ENCODE measurements at regions not wholly inside any gene's neighbourhood (a gene's known extent, or its start where the extent isn't known, plus 50 kb on each side); places are given as distances from the start of the nearest gene placed in this dataset.

- Mint-ChIP-seq H3K36me3 (ENCODE audit: low read depth) (no peaks in the 10 kb centered on the region), H3K27ac (no peak overlapping the region), H3K4me3 (no peak overlapping the region), H3K27me3 (ENCODE audit: low read depth, poor library complexity) (no peaks in the 10 kb centered on the region), H3K9me3 (no peaks in the 10 kb centered on the region), H3K4me1 (no peaks in the 10 kb centered on the region)
- no peak for DNase-seq
- TF ChIP-seq CTCF (IDR thresholded peaks at IDR 0.05), result no peak
Observed at GRCh38 chr4:137194670-137195069, 337.6 kb downstream of the PCDH18 start.

GRCh38 chr4:137193564-137193963 lies 338.7 kb downstream of the PCDH18 start:
- Mint-ChIP-seq H3K27me3 (ENCODE audit: low read depth, poor library complexity) (no peaks in the 10 kb centered on the region), H3K36me3 (ENCODE audit: low read depth) (no peaks in the 10 kb centered on the region), H3K27ac (no peak overlapping the region), H3K4me3 (no peak overlapping the region), H3K9me3 (no peaks in the 10 kb centered on the region), H3K4me1 (no peaks in the 10 kb centered on the region)
- DNase-seq, result no peak
- no peak for TF ChIP-seq CTCF (IDR thresholded peaks at IDR 0.05)

GRCh38 chr4:137181293-137181899 lies 350.9 kb downstream of the PCDH18 start:
- Mint-ChIP-seq H3K4me3 (no peak overlapping the region), H3K36me3 (ENCODE audit: low read depth) (no peaks in the 10 kb centered on the region), H3K9me3 (peaks cover 11% of the 10 kb centered on the region), H3K27ac (no peak overlapping the region), H3K27me3 (ENCODE audit: low read depth, poor library complexity) (no peaks in the 10 kb centered on the region), H3K4me1 (no peaks in the 10 kb centered on the region)
- TF ChIP-seq CTCF (IDR thresholded peaks at IDR 0.05), result no peak
- no peak for DNase-seq

- no peak for DNase-seq
- H3K9me3 Mint-ChIP-seq, result peaks cover 11% of the 10 kb centered on the region
- no peak overlapping the region for H3K4me3 Mint-ChIP-seq
- H3K27ac Mint-ChIP-seq, result no peak overlapping the region
- TF ChIP-seq CTCF (IDR thresholded peaks at IDR 0.05), result no peak
- no peaks in the 10 kb centered on the region for H3K36me3 Mint-ChIP-seq (ENCODE audit: low read depth)
- no peaks in the 10 kb centered on the region for H3K4me1 Mint-ChIP-seq
- H3K27me3 Mint-ChIP-seq (ENCODE audit: low read depth, poor library complexity), result no peaks in the 10 kb centered on the region
Observed at GRCh38 chr4:137180349-137180748, 351.9 kb downstream of the PCDH18 start.

GRCh38 chr4:137156807-137157206 lies 375.5 kb downstream of the PCDH18 start:
- H3K9me3 Mint-ChIP-seq, result no peaks in the 10 kb centered on the region
- H3K27me3 Mint-ChIP-seq (ENCODE audit: low read depth, poor library complexity), result no peaks in the 10 kb centered on the region
- no peak for TF ChIP-seq CTCF (IDR thresholded peaks at IDR 0.05)
- no peaks in the 10 kb centered on the region for H3K36me3 Mint-ChIP-seq (ENCODE audit: low read depth)
- no peaks in the 10 kb centered on the region for H3K4me1 Mint-ChIP-seq
- DNase-seq, result no peak
- no peak overlapping the region for H3K27ac Mint-ChIP-seq
- no peak overlapping the region for H3K4me3 Mint-ChIP-seq

GRCh38 chr4:137156054-137156453 lies 376.2 kb downstream of the PCDH18 start:
- H3K4me3 Mint-ChIP-seq, result no peak overlapping the region
- no peaks in the 10 kb centered on the region for H3K4me1 Mint-ChIP-seq
- no peaks in the 10 kb centered on the region for H3K36me3 Mint-ChIP-seq (ENCODE audit: low read depth)
- no peak for DNase-seq
- no peaks in the 10 kb centered on the region for H3K9me3 Mint-ChIP-seq
- no peaks in the 10 kb centered on the region for H3K27me3 Mint-ChIP-seq (ENCODE audit: low read depth, poor library complexity)
- H3K27ac Mint-ChIP-seq, result no peak overlapping the region
- no peak for TF ChIP-seq CTCF (IDR thresholded peaks at IDR 0.05)

Data from nephron progenitor cell (in vitro differentiated cells).